Mammary epithelial cell (primary cell): ENCODE measurements at regions not wholly inside any gene's neighbourhood (a gene's known extent, or its start where the extent isn't known, plus 50 kb on each side); places are given as distances from the start of the nearest gene placed in this dataset.

Experiments used
- CTCF ChIP-seq, 2 donors: IDR thresholded peaks in 1 of 2; conservative IDR thresholded peaks in 1 of 2; 2 replicates each; pipeline ENCODE4 v1.5.1; 2011 to 2012; ENCODE audit warnings: inconsistent platforms in 2 of 2, low read length in 2 of 2, mild to moderate bottlenecking in 2 of 2, control low read depth in 1 of 2, low read depth in 1 of 2; ENCODE audit not compliant: insufficient read depth in 1 of 2; ENCODE audit errors: extremely low read depth in 1 of 2
- EZH2 ChIP-seq: IDR thresholded peaks from 2 replicates; pipeline ENCODE4 v1.6.1; 2012; ENCODE audit warnings: low read length, inconsistent platforms, borderline replicate concordance

DNA sequence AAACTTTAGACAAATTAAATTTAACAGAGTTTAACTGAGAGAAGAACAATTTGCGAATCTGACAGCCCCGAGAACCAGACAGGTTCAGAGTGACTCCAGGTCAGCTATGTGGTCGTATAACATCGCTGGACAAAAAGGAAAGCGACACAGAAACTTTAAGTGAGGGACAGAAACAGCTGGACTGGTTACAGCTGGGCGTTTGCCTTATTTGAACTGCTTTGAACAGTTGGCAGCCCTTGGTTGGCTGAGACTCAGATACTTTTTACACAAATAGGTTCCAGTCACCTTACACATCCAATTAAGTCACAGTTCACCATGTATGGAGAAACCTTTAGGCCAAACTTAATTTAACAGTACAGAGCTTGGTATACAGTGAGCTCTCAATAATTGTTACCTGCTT lies 436.9 kb downstream of the GUCY1A2 start:
- no peak for TF ChIP-seq CTCF (conservative IDR thresholded peaks at IDR 0.05 in 1 of 2, IDR thresholded peaks at IDR 0.05 in 1 of 2; ENCODE audit: extremely low read depth in 1 of 2, insufficient read depth in 1 of 2, low read depth in 1 of 2, low read length in 2 of 2)
- TF ChIP-seq EZH2: no peak
